ENCODE measurements at regions not wholly inside any gene's neighbourhood (a gene's known extent, or its start where the extent isn't known, plus 50 kb on each side); places are given as distances from the start of the nearest gene placed in this dataset.
"Not testable (repeated sequence)": the region's sequence is repeated elsewhere in the genome, so short reads cannot be mapped to it uniquely, and the experiment has no call there.

GRCh38 chr2:176832086-176832485 is 380.5 kb upstream of the HNRNPA3 start:
- no peak for DNase-seq (ENCODE audit: low read depth in 2 of 3, low spot score in 2 of 3)

GRCh38 chr2:176833671-176834070 is 378.9 kb upstream of the HNRNPA3 start:
- DNase-seq (ENCODE audit: low read depth in 2 of 3, low spot score in 2 of 3), result no peak

DNA sequence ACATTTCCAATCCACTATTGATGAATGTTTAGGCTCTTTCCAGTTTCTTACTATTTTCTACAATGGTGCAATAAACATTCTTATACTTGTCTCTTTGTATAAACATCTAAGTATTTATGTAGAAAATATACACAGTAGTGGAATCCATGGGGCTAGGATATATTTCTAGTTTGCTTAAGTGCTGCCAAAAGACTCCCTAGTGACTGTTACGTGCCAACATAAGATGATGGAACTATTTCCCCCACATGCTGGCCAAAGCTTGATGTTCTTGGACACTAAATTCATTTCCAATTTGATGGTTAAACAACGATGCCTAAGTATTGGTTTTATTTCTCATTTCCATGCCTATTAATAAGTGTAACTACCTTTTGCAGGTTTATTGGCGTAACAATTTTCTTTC is 378.4 kb upstream of the HNRNPA3 start:
- DNase-seq (ENCODE audit: low read depth in 2 of 3, low spot score in 2 of 3), result no peak

DNA sequence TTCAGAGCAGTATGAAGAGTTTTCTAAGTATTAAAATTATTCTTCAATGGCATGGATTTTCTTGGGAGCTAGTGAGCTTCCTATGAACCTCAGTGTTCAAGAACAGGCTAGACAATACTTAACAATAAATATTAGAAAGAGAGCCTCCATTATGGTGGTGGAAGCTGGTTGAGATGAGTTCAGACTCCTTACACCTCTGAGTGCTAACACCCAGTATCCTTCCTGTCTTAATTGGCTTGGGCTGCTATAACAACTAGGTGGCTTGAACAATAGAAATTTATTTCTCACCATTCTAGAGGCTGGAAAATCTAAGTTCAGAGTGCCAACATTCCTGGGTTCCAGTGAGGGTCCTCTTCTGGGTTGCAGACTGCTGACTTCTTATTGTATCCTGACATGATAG is 369.4 kb upstream of the HNRNPA3 start:
- no peak for DNase-seq (ENCODE audit: low read depth in 2 of 3, low spot score in 2 of 3)

GRCh38 chr2:176844461-176844860 is 368.1 kb upstream of the HNRNPA3 start:
- no peak for DNase-seq (ENCODE audit: low read depth in 2 of 3, low spot score in 2 of 3)

- DNase-seq (ENCODE audit: low read depth in 2 of 3, low spot score in 2 of 3), result no peak
These were observed 366.9 kb upstream of the HNRNPA3 start for GRCh38 chr2:176845718-176846117.

DNA sequence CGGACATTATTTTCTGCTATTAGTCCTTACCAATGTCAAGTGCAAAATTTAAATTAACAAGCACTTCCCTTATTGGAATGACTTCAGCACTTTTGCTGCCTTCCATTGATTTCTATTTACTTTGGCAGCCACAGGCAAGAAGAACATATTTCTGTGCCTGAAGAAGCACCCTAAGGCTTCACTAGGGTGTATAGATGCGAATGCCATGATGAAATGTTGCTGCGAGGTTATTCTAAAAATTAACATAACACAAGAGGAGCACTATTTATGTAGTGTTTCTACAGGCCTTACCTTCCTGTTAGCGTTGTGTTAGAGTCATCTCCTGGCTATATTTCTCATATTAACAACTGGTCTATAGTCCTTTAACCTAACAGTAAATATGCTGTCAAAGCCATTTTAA is 365.0 kb upstream of the HNRNPA3 start:
- DNase-seq (ENCODE audit: low read depth in 2 of 3, low spot score in 2 of 3), result no peak

DNA sequence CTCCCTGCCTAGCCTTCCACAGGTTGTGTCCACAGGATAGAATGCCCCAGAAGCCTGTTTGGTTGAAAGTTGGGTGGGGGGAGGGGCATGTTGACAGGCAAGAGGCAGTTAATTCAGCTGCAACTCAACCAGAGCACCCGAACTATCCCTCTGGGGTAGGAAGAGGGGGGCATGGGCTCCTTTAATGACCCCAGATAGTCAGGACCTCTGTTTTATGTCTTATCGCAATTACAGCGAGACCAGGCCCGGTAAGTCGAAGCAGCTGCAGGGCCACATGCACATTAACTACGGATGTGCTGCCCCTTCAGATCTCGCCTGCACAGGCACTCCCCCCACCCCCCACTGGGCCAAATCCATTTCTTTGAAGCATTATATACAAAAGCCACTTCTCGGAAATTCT is 363.8 kb upstream of the HNRNPA3 start:
- DNase-seq (ENCODE audit: low read depth in 2 of 3, low spot score in 2 of 3), result no peak

- DNase-seq (ENCODE audit: low read depth in 2 of 3, low spot score in 2 of 3), result no peak
These were observed 361.2 kb upstream of the HNRNPA3 start for GRCh38 chr2:176851200-176851888.

- DNase-seq (ENCODE audit: low read depth in 2 of 3, low spot score in 2 of 3), result no peak
These were observed 360.6 kb upstream of the HNRNPA3 start for GRCh38 chr2:176851889-176852483.

GRCh38 chr2:176852667-176853066 is 359.9 kb upstream of the HNRNPA3 start:
- no peak for DNase-seq (ENCODE audit: low read depth in 2 of 3, low spot score in 2 of 3)

DNA sequence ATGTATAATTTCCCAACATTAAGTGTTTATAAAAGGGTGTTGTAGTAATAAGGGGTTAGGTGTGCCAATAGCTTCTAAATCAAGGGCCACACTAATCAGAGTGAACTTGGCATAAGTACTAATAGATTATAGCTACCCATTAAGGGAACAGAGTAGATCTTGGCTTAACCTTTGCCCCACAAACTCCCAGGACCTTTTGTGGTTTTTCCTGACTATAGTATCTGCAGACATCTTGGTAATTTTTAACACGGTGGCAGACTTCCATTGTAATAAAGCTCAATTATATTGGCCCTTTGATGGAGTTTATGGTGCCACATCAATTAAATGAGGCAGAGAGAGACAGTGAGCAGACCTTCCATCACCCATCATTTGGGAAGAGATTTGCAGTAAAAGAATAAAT is 358.5 kb upstream of the HNRNPA3 start:
- no peak for DNase-seq (ENCODE audit: low read depth in 2 of 3, low spot score in 2 of 3)

DNA sequence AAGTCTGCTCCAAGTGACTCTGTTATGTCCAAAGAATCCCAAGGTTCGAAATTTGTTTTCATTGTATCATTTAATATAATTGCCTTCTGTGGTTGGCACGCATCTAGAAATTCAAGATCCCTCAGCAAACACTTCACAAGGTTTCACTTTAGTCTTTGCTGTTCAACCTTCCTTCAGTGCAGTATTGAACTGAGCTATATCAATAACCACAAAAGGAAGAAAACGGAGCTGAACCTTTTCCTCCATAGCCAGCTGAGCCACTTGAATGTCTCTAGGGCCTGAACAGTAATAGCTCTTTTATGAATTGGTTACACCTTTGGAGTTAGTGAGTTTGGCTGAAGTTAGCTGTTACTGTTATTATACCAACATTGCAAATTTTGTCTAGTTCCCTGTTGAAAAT is 357.7 kb upstream of the HNRNPA3 start:
- no peak for DNase-seq (ENCODE audit: low read depth in 2 of 3, low spot score in 2 of 3)

DNA sequence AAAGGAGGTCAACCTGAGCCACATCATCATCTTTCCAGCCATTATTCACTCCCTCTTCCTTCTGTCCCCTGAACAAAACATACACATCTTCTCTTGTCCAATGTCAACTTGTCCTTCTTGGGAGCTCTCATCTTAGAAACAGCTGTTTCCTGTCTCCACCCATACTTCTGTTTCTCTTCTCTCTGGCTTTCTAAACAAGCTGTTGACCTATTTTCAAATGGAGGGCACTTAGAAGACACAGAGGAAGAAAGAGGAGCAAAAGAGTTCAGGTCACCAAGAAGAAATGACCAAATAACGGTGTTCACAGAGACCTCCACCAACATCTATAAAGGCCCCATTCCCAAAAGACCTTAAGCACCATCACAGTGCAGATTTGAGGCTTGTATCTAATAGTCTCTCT is 355.9 kb upstream of the HNRNPA3 start:
- no peak for DNase-seq (ENCODE audit: low read depth in 2 of 3, low spot score in 2 of 3)

GRCh38 chr2:176865336-176865735 is 347.3 kb upstream of the HNRNPA3 start:
- no peak for DNase-seq (ENCODE audit: low read depth in 2 of 3, low spot score in 2 of 3)

- no peak for DNase-seq (ENCODE audit: low read depth in 2 of 3, low spot score in 2 of 3)
These were observed 340.2 kb upstream of the HNRNPA3 start for GRCh38 chr2:176872406-176872805.

DNA sequence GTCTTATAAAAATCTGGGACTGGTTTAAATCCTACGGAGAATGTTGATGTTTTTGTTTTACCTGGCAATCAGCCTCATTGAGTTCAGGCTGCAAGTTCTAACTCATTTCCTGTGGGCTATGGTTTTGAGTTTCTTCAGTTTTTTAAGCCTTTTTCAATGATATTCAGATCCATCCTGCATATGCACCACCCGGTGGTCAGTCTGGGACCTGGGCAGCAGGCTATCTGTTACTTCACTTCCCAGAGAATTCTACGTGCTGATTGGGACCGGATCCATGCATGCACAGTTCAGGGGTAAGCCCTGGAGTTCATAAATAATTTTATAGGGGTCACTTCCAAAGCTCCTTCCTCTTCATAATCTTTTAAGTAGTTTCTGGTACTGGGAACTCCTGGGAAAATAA is 339.2 kb upstream of the HNRNPA3 start:
- no peak for DNase-seq (ENCODE audit: low read depth in 2 of 3, low spot score in 2 of 3)

DNA sequence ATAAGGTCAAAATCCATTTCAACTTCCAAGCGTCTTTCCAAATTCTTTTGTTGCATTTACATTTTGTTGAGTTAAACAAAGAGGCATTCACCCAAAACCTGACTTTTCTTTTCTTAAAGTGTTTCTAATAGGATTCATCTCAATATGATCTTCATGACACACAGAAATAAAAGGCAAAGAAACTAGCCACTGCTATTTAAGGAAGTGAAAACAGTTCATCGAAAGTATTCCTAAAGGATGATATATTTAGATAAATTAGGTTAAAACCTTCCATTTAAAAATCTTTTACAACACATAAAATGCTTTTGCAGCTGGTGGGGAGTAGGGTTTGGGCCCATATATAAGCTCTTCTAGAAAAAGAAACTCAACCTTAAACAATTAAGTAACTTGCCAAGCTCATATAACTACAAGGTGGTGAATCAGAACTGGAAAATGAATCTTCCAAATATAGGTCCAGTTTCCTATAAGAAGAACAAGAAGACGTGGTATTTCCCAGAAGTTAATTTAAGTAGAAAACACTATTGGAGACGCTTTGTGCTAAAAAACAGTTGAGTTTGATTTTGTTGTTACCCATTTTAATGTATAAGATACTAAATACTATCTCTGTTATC is 336.0 kb upstream of the HNRNPA3 start:
- no peak for DNase-seq (ENCODE audit: low read depth in 2 of 3, low spot score in 2 of 3)

GRCh38 chr2:176879426-176879995 is 333.1 kb upstream of the HNRNPA3 start:
- no peak for DNase-seq (ENCODE audit: low read depth in 2 of 3, low spot score in 2 of 3)

DNA sequence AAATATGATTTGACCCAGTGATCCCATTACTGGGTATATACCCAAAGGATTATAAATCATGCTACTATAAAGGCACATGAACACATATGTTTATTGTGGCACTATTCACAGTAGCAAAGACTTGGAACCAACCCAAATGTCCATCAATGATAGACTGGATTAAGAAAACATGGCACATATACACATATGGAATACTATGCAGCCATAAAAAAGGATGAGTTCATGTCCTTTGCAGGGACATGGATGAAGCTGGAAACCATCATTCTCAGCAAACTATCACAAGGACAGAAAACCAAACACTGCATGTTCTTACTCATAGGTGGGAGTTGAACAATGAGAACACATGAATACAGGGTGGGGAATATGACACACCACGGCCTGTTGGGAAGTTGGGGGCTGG is 330.5 kb upstream of the HNRNPA3 start:
- DNase-seq (ENCODE audit: low read depth in 2 of 3, low spot score in 2 of 3), result not testable (repeated sequence)

GRCh38 chr2:176885001-176885643 is 327.5 kb upstream of the HNRNPA3 start:
- no peak for DNase-seq (ENCODE audit: low read depth in 2 of 3, low spot score in 2 of 3)

- no peak for DNase-seq (ENCODE audit: low read depth in 2 of 3, low spot score in 2 of 3)
These were observed 326.9 kb upstream of the HNRNPA3 start for GRCh38 chr2:176885661-176886060.
